ENCODE measurements at regions not wholly inside any gene's neighbourhood (a gene's known extent, or its start where the extent isn't known, plus 50 kb on each side); places are given as distances from the start of the nearest gene placed in this dataset.
A peak's percentile ranks its signal among the peaks of the same experiment; 100 is the strongest.

GRCh38 chr15:39226169-39226937 is 354.5 kb upstream of the THBS1 start:
- FAIRE-seq = no peak
- no peak for DNase-seq (ENCODE audit: insufficient read length, low spot score)

DNA sequence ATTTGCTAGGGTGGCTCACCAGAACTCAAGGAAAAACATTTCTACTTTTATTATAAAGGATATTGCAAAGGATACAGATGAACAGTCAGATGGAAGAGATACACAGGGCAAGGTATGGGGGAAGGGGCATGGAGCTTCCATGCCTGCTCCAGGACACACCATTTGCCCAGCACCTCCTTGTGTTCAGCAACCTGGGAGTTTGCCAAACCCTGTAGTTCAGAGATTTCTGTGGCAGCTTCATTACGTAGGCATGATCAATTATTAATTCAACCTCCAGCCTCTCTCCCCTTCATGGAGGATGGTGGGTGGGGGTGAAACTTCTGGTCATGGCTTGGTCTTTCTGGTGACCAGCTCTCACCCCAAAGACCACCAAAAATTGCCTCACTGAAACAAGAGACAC is 353.9 kb upstream of the THBS1 start:
- no peak for FAIRE-seq
- no peak for DNase-seq (ENCODE audit: insufficient read length, low spot score)

- DNase-seq (ENCODE audit: insufficient read length, low spot score) = no peak
- no peak for FAIRE-seq
Observed at GRCh38 chr15:39228889-39229288, 352.0 kb upstream of the THBS1 start.

GRCh38 chr15:39230205-39230907 is 350.5 kb upstream of the THBS1 start:
- FAIRE-seq = peak; percentile 54

GRCh38 chr15:39230908-39231285 is 350.0 kb upstream of the THBS1 start:
- FAIRE-seq = no peak

More at GRCh38 chr15:39230205-39230907, 350.5 kb upstream of the THBS1 start:
- no peak for DNase-seq (ENCODE audit: insufficient read length, low spot score)

GRCh38 chr15:39232512-39232911 is 348.4 kb upstream of the THBS1 start:
- DNase-seq (ENCODE audit: insufficient read length, low spot score) (peak; percentile 53), FAIRE-seq (peak; percentile 33)

More at GRCh38 chr15:39230908-39231285, 350.0 kb upstream of the THBS1 start:
- DNase-seq (ENCODE audit: insufficient read length, low spot score) = no peak

- FAIRE-seq (no peak), DNase-seq (ENCODE audit: insufficient read length, low spot score) (peak; percentile 19)
Observed at GRCh38 chr15:39235084-39235795, 345.6 kb upstream of the THBS1 start.

DNA sequence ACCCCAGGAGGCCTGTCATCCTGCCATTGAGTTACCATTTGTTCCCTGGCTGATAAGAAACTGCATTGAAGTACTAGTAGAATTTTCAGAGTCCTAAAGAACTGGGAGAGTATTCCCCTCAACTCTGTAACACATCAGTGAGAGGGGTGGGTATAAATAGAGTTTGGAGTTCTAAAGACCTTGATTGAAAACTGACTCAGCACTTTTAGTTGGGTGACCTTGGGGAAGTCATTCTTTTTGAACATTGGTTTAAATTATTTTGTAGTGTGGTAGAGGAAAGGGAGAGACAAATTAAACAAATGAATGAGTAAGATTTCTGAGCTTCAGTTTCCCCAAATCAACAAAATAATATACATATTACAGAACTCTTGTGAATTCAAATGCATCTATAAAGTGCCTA is 344.5 kb upstream of the THBS1 start:
- DNase-seq (ENCODE audit: insufficient read length, low spot score) (no peak), FAIRE-seq (no peak)

DNA sequence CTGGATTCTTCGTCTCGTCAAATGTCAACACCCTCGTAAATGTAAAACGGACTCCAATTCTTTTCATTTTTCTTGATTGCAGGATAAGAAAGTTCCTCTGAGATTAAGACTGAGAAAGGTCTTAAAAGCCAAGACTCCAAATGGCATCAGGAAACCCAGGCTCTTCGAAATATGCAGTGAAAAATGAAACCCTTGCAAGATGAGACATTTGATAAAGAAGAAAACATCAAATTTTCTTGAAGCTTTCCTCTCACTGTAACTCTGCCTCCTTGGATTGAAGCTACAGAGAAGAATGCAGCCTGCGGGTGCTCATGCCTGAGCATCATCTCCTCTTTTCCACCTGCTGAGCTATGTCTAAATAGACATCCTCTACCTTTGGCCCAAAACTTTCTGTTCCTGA is 342.4 kb upstream of the THBS1 start:
- DNase-seq (ENCODE audit: insufficient read length, low spot score) (no peak), FAIRE-seq (no peak)

GRCh38 chr15:39239562-39239961 is 341.3 kb upstream of the THBS1 start:
- peak; percentile 14 for DNase-seq (ENCODE audit: insufficient read length, low spot score)

GRCh38 chr15:39242345-39242744 is 338.5 kb upstream of the THBS1 start:
- FAIRE-seq = no peak
- DNase-seq (ENCODE audit: insufficient read length, low spot score) = no peak

More at GRCh38 chr15:39239562-39239961, 341.3 kb upstream of the THBS1 start:
- FAIRE-seq = no peak

- DNase-seq (ENCODE audit: insufficient read length, low spot score) = no peak
- no peak for FAIRE-seq
Observed at GRCh38 chr15:39243396-39243795, 337.5 kb upstream of the THBS1 start.

DNA sequence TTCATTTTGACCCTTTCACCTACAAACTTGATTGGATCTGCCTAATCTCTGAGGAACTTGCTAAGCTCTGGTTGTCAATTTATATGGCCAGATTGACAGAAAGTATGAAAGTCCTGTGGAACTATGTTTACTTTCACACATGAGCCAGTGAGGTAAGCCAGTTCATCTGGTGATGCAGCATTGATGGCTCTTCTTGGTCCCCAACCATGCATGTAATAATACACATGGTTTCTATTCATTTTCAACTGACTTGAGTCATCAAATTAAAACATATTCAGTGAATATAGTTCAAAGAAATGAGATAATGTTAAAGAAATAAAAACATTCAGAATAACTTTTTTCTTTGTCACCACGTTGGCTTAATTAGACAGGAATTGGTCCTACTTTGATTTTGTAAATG is 336.1 kb upstream of the THBS1 start:
- DNase-seq (ENCODE audit: insufficient read length, low spot score) = no peak
- no peak for FAIRE-seq

GRCh38 chr15:39246523-39246922 is 334.4 kb upstream of the THBS1 start:
- FAIRE-seq = no peak

GRCh38 chr15:39247574-39247973 is 333.3 kb upstream of the THBS1 start:
- no peak for DNase-seq (ENCODE audit: insufficient read length, low spot score)
- FAIRE-seq = no peak

More at GRCh38 chr15:39246523-39246922, 334.4 kb upstream of the THBS1 start:
- DNase-seq (ENCODE audit: insufficient read length, low spot score) = no peak

DNA sequence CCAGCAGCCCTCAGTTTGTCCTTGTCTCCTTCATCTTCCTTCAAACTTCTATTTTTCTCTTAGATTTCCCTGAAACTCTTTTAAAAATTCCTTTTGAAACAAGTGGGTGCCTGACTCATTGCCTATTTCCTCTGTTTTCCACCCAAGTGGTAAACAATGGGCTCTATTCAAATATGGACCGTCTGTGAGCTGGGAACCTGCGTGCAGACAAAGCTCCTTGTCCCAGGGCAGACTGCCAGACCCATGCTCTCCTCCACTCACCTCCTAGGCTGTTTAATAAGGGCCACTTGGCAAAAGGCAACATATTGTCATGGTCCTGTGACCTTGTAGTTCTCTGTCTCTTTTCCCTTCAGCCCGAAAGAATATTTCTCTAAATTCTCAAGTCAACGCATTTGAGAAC is 332.7 kb upstream of the THBS1 start:
- no peak for FAIRE-seq
- no peak for DNase-seq (ENCODE audit: insufficient read length, low spot score)

- no peak for DNase-seq (ENCODE audit: insufficient read length, low spot score)
- no peak for FAIRE-seq
Observed at GRCh38 chr15:39250001-39250400, 330.9 kb upstream of the THBS1 start.

- no peak for FAIRE-seq
- DNase-seq (ENCODE audit: insufficient read length, low spot score) = no peak
Observed at GRCh38 chr15:39250460-39251186, 330.3 kb upstream of the THBS1 start.

GRCh38 chr15:39251413-39252133 is 329.3 kb upstream of the THBS1 start:
- DNase-seq (ENCODE audit: insufficient read length, low spot score) = no peak

GRCh38 chr15:39252134-39252470 is 328.8 kb upstream of the THBS1 start:
- no peak for DNase-seq (ENCODE audit: insufficient read length, low spot score)
- FAIRE-seq = no peak

More at GRCh38 chr15:39251413-39252133, 329.3 kb upstream of the THBS1 start:
- no peak for FAIRE-seq

Data from HTR-8/SVneo (cell line).